ENCODE measurements at regions not wholly inside any gene's neighbourhood (a gene's known extent, or its start where the extent isn't known, plus 50 kb on each side); places are given as distances from the start of the nearest gene placed in this dataset.

DNA sequence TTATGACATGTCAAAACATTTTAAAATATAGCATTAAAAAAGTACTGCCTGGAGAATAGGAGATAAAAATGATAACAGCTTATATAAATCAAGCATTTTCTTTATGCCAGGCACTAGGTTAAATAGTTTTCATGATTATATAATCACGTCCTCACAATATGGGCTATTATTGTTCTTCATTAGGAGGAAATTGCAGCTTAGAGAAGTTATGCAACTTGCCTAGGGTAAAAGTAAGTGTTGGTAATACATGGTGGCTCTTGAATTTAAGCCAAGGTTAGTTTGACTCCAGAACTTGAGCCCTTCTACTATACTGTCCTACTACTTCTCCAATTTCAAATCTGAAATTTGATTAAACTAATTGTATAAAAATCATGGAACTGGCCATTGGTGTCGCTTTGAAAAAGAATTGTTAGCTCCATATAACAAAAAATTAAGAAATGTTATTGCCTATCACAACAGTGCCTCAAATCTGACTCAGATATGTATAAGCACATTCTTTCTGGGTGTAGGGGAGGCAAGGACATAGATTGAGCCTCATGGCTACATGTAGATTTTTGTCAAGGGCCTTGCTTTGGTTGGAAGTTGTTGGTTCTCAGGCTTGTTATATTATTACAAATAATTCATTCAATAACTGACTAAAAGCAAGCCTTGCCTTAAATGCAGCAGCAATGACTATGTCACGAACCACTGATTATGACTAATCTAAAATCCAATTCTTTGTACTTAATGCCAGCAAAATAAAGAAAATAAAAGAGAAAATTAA is 223.5 kb upstream of the DAB2 start:
- TF ChIP-seq, protein P1, sequence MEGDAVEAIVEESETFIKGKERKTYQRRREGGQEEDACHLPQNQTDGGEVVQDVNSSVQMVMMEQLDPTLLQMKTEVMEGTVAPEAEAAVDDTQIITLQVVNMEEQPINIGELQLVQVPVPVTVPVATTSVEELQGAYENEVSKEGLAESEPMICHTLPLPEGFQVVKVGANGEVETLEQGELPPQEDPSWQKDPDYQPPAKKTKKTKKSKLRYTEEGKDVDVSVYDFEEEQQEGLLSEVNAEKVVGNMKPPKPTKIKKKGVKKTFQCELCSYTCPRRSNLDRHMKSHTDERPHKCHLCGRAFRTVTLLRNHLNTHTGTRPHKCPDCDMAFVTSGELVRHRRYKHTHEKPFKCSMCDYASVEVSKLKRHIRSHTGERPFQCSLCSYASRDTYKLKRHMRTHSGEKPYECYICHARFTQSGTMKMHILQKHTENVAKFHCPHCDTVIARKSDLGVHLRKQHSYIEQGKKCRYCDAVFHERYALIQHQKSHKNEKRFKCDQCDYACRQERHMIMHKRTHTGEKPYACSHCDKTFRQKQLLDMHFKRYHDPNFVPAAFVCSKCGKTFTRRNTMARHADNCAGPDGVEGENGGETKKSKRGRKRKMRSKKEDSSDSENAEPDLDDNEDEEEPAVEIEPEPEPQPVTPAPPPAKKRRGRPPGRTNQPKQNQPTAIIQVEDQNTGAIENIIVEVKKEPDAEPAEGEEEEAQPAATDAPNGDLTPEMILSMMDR (IDR thresholded peaks at IDR 0.05) = no peak
- TF ChIP-seq POLR2AphosphoS5 (IDR thresholded peaks at IDR 0.05) = no peak
- no peak for TF ChIP-seq EP300 (IDR thresholded peaks at IDR 0.05)
